HUES48 (cell line): ENCODE measurements at regions not wholly inside any gene's neighbourhood (a gene's known extent, or its start where the extent isn't known, plus 50 kb on each side); places are given as distances from the start of the nearest gene placed in this dataset.
"Not testable (repeated sequence)": the region's sequence is repeated elsewhere in the genome, so short reads cannot be mapped to it uniquely, and the experiment has no call there.

Experiments
- H3K27ac ChIP-seq: one replicate; pipeline ENCODE4 v1.7.0; 2013; ENCODE audit warnings: low read depth, low read length, inconsistent platforms
- H3K27me3 ChIP-seq: 2 replicates; pipeline ENCODE4 v1.6.1; 2013; ENCODE audit warnings: mild to moderate bottlenecking, low read length; ENCODE audit not compliant: control insufficient read depth, insufficient read depth
- H3K36me3 ChIP-seq: 2 replicates; pipeline ENCODE4 v1.6.1; 2013; ENCODE audit warnings: low read length; ENCODE audit not compliant: control insufficient read depth, insufficient read depth
- H3K4me1 ChIP-seq: 2 replicates; pipeline ENCODE4 v1.6.1; 2013; ENCODE audit warnings: mild to moderate bottlenecking, low read length; ENCODE audit not compliant: control insufficient read depth, insufficient read depth
- H3K4me3 ChIP-seq: 2 replicates; pipeline ENCODE4 v1.5.1; 2013; ENCODE audit warnings: mild to moderate bottlenecking, low read depth, low read length
- H3K9ac ChIP-seq: 2 replicates; pipeline ENCODE4 v1.6.1; 2013; ENCODE audit warnings: mild to moderate bottlenecking, low read depth, low read length, moderate library complexity
- H3K9me3 ChIP-seq: 2 replicates; pipeline ENCODE4 v1.6.1; 2013; ENCODE audit warnings: low read length; ENCODE audit not compliant: control insufficient read depth, insufficient read depth

- no peaks in the 10 kb centered on the region for H3K9me3 ChIP-seq
- H3K36me3 ChIP-seq: no peaks in the 10 kb centered on the region
- no peak overlapping the region for H3K9ac ChIP-seq
- no peak overlapping the region for H3K27ac ChIP-seq
- no peak overlapping the region for H3K4me3 ChIP-seq
- no peaks in the 10 kb centered on the region for H3K4me1 ChIP-seq
- no peaks in the 10 kb centered on the region for H3K27me3 ChIP-seq
These were observed 125.8 kb upstream of the EFEMP1 start for GRCh38 chr2:56049233-56049845.

DNA sequence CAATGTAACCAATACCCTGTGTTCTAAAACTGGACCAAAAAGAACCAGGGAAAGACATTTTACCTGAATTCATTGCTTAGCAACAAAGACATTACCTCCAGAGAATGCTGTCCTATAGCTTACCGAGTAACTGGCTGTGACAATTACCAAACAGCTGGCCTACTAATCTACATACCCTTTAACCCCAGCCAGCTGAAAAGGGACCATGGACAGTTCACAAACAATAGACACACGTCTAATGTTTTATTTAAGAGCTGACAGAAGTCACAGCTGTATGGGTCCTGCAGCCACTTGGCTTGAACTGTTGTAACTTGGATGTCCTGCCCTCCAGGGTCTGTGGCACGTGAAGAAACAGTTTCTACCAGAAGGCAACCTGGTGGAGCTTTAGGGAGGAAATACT is 130.1 kb upstream of the EFEMP1 start:
- Histone ChIP-seq H3K9me3 (no peaks in the 10 kb centered on the region), H3K9ac (no peak overlapping the region), H3K27ac (no peak overlapping the region), H3K4me3 (no peak overlapping the region), H3K27me3 (no peaks in the 10 kb centered on the region), H3K4me1 (no peaks in the 10 kb centered on the region), H3K36me3 (no peaks in the 10 kb centered on the region)

DNA sequence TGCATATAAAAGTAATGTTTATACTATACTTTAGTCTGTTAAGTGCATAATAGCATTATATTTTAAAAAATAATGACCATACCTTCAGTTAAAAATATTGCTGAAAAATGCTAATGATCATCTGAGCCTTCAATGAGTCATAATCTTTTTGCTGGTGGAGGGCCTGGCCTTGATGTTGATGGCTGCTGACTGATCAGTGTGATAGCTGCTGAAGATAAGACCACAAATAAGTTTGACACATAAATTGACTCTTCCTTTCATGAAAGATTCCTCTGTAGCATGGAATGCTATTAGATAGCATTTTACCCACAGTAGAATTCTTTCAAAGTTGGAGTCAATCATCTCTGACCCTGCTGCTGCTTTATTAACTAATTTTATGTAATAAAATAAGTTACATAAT is 128.4 kb upstream of the CCDC85A start:
- no peaks in the 10 kb centered on the region for H3K27me3 ChIP-seq
- no peak overlapping the region for H3K9ac ChIP-seq
- no peak overlapping the region for H3K4me3 ChIP-seq
- no peak overlapping the region for H3K27ac ChIP-seq
- H3K9me3 ChIP-seq: no peaks in the 10 kb centered on the region
- H3K36me3 ChIP-seq: no peaks in the 10 kb centered on the region
- H3K4me1 ChIP-seq: no peaks in the 10 kb centered on the region

- not testable (repeated sequence) for H3K36me3 ChIP-seq, H3K9me3 ChIP-seq, H3K4me1 ChIP-seq, H3K27me3 ChIP-seq, H3K4me3 ChIP-seq, H3K9ac ChIP-seq, H3K27ac ChIP-seq
These were observed 122.5 kb upstream of the CCDC85A start for GRCh38 chr2:56061327-56061726.

DNA sequence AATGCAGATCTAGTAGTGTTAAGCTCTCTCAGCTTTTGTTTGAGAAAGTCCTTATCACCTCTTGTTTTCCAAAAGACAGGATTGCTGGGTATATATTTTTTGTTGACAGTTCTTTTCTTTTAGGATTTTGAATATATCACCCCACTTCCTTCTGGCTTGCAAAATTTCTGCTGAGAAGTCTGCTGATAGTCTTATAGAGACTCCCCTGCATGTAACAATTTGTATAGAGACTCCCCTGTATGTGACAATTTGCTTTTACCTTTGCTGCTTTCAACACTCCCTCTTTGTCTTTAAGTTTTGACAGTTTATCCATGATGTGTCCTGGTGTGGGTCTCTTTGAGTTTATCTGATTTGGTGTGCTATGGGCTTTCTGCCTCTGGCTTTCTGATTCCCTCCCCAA is 115.0 kb upstream of the CCDC85A start:
- H3K27ac ChIP-seq: no peak overlapping the region
- H3K9me3 ChIP-seq: peaks cover 15% of the 10 kb centered on the region
- H3K4me3 ChIP-seq: no peak overlapping the region

DNA sequence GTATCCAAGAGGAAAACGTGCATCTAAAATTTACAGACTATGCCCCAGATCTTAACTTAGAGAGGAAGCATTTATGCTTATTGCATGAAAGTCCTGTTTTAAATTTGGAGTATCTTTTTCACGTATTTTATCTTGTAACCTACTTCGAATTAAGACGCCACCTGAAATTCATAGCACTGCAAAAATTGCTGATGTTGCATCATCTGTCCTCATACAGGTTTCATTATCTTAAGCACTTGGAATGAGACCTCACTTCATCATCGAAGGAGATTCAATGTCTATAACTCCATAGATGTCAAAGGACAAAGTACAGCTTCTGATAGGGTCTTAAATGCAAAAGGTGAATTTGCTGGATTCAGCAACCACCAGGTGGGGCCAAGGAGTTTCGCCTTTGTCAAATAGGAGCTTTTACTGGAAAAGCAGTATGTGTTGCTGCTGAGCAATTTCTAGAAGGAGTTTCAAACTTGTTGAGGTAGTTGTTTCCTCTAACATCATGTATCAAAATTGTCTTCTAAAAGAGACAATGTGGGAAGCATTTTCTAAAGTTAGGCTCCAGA is 106.4 kb upstream of the CCDC85A start:
- no peak overlapping the region for H3K9ac ChIP-seq
- H3K9me3 ChIP-seq: no peaks in the 10 kb centered on the region
- H3K4me3 ChIP-seq: no peak overlapping the region
- no peak overlapping the region for H3K27ac ChIP-seq
- no peaks in the 10 kb centered on the region for H3K4me1 ChIP-seq
- no peaks in the 10 kb centered on the region for H3K36me3 ChIP-seq
- H3K27me3 ChIP-seq: no peaks in the 10 kb centered on the region

More for the DNA sequence above, 115.0 kb upstream of the CCDC85A start:
- Histone ChIP-seq H3K4me1 (no peaks in the 10 kb centered on the region), H3K9ac (no peak overlapping the region), H3K36me3 (no peaks in the 10 kb centered on the region), H3K27me3 (no peaks in the 10 kb centered on the region)

DNA sequence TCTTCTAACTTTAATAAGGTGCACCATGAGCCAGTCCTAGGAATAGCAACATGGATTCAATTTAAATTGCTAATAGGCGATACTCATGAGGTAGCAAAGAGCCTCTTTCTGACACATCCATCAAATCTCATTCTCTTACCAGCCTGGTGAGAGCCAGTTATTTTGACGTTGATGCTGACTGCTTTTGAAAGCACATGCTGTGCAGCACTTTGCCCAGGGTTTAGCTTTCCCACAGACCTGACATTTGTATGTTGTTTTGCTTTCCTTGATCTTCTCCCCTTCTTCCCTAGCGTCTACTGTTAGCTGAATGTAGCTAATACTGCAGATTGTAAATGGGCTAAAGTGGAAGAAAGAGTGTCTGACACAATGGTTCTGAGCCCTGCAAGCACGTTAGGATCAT is 101.1 kb upstream of the CCDC85A start:
- H3K27ac ChIP-seq: no peak overlapping the region
- no peak overlapping the region for H3K4me3 ChIP-seq
- H3K27me3 ChIP-seq: no peaks in the 10 kb centered on the region
- H3K9ac ChIP-seq: no peak overlapping the region
- no peaks in the 10 kb centered on the region for H3K36me3 ChIP-seq
- H3K9me3 ChIP-seq: no peaks in the 10 kb centered on the region
- H3K4me1 ChIP-seq: no peaks in the 10 kb centered on the region

GRCh38 chr2:56084111-56084901 is 99.5 kb upstream of the CCDC85A start:
- H3K4me3 ChIP-seq: no peak overlapping the region
- no peaks in the 10 kb centered on the region for H3K27me3 ChIP-seq

GRCh38 chr2:56086336-56086735 is 97.5 kb upstream of the CCDC85A start:
- Histone ChIP-seq H3K36me3 (no peaks in the 10 kb centered on the region), H3K9me3 (no peaks in the 10 kb centered on the region), H3K4me1 (no peaks in the 10 kb centered on the region), H3K27ac (no peak overlapping the region), H3K27me3 (no peaks in the 10 kb centered on the region), H3K4me3 (no peak overlapping the region), H3K9ac (no peak overlapping the region)

More at GRCh38 chr2:56084111-56084901, 99.5 kb upstream of the CCDC85A start:
- H3K9me3 ChIP-seq: no peaks in the 10 kb centered on the region
- H3K4me1 ChIP-seq: no peaks in the 10 kb centered on the region
- H3K9ac ChIP-seq: no peak overlapping the region
- H3K27ac ChIP-seq: no peak overlapping the region
- no peaks in the 10 kb centered on the region for H3K36me3 ChIP-seq

DNA sequence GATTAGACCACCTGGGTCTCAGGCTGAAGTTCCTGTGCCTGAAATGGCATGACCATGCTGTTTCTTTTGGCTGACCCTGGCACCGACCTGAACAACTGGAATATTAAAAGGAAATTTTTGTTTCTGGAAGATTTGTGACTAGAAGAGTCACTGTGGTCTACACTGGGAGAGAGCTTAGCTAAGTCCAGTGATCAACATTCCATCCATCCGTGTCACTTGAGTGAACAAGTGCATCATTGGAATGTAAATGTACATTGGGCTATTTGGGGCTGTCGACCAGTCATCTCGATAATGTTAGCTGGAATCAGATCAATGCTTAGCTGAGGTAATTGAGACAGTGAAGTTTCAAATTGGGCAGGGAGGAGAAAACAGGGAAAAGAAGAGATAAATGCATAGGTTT is 95.4 kb upstream of the CCDC85A start:
- Histone ChIP-seq H3K27ac (no peak overlapping the region), H3K9ac (no peak overlapping the region), H3K9me3 (no peaks in the 10 kb centered on the region; the same call in 1 of the 2 replicates), H3K36me3 (no peaks in the 10 kb centered on the region), H3K27me3 (no peaks in the 10 kb centered on the region), H3K4me3 (no peak overlapping the region), H3K4me1 (no peaks in the 10 kb centered on the region)

- no peak overlapping the region for H3K4me3 ChIP-seq
- H3K36me3 ChIP-seq: no peaks in the 10 kb centered on the region
- no peaks in the 10 kb centered on the region for H3K4me1 ChIP-seq
- H3K27ac ChIP-seq: no peak overlapping the region
- no peak overlapping the region for H3K9ac ChIP-seq
- no peaks in the 10 kb centered on the region for H3K27me3 ChIP-seq
- no peaks in the 10 kb centered on the region; the same call in 1 of the 2 replicates for H3K9me3 ChIP-seq
These were observed 93.9 kb upstream of the CCDC85A start for GRCh38 chr2:56089931-56090330.
